ENCODE measurements at regions not wholly inside any gene's neighbourhood (a gene's known extent, or its start where the extent isn't known, plus 50 kb on each side); places are given as distances from the start of the nearest gene placed in this dataset.

DNA sequence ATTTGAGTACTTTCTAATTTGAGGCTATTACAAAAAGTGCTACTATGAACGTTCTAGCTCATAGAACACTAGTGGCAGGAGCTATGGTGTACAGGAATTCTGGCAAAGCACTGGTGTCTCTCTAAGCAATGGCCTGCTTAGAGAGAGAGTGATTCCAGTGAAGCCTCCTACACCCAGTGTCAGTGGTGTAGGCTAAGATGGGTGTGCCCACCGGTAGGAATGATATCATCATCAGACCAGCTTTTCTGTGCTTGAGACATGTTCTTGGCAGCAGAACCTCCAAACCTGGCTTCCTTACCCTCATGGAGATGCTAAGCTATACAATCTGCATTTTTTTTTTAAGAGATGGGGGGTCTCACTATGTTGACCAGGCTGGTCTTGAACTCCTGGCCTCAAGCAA, 370.3 kb downstream of the SOX9 start:
- TF ChIP-seq CTCF (IDR thresholded peaks at IDR 0.05): no peak
- H3K27ac ChIP-seq (ENCODE audit: low read depth in 1 of 2, low read length in 2 of 2): no peak overlapping the region
- Mint-ChIP-seq H3K27me3 (peaks cover 16% of the 10 kb centered on the region), H3K4me3 (no peak overlapping the region), H3K4me1 (ENCODE audit: low read depth) (no peaks in the 10 kb centered on the region), H3K9me3 (peaks cover 3% of the 10 kb centered on the region), H3K36me3 (ENCODE audit: low read depth) (no peaks in the 10 kb centered on the region), H3K27ac (no peak overlapping the region)
- ChIA-PET CTCF (no interaction called here), POLR2A (no interaction called here)
- no peaks in the 10 kb centered on the region for H3K4me1 ChIP-seq (ENCODE audit: insufficient read depth, low read length)
- ATAC-seq (ENCODE audit: poor library complexity) (no peak), DNase-seq (no peak)
- H3K27me3 ChIP-seq (ENCODE audit: control insufficient read depth in 1 of 2, insufficient read depth in 2 of 2, low read length in 2 of 2): no peaks in the 10 kb centered on the region
- intact Hi-C loops (cut with DNase I, micrococcal nuclease): no loop called here
- no peak overlapping the region for H3K4me3 ChIP-seq (ENCODE audit: low read length)
- H3K9me3 ChIP-seq (ENCODE audit: control insufficient read depth in 1 of 2, insufficient read depth in 1 of 2, low read length in 2 of 2): peaks cover 0 to 14% of the 10 kb centered on the region in 2 experiments
- H3K36me3 ChIP-seq (ENCODE audit: insufficient read depth, low read length): no peaks in the 10 kb centered on the region

DNA sequence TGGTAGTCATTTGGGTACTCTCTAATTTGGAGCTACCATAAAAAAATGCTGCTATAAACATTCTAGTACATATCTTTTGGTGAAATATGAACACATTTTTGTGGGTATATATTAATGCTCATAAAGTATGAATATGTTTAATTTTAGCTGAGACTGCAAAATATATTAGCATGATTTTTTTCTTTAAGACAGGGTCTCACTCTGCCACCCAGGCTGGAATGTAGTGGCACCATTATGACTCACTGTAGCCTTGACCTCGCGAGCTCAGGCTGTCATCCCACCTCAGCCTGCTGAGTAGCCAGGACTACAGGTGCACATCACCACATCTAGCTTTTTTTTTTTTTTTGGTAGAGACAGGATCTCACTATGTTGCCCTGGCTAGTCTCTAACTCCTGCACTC, 371.7 kb downstream of the SOX9 start:
- TF ChIP-seq CTCF (IDR thresholded peaks at IDR 0.05): no peak
- H3K9me3 ChIP-seq (ENCODE audit: control insufficient read depth in 1 of 2, insufficient read depth in 1 of 2, low read length in 2 of 2): peaks cover 0 to 14% of the 10 kb centered on the region in 2 experiments

DNA sequence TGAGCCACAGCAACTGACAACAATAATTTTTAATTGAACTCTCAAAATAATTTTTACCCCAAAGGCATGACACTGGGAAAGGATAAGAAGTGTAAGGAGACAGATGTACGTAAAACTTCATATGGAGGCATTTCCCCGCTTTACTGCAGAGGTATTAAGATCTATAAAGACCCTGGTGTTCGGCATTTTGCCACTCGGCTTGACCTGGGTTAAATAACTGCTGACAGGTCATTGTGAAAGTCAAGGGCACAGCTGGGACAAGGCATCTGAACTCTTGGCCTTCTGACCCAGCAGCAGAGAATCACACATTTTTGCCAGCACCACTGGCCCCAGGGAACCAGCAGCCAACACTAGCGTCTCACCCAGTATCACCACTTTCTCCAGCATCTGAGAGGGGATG, 372.1 kb downstream of the SOX9 start:
- no peaks in the 10 kb centered on the region for H3K36me3 Mint-ChIP-seq (ENCODE audit: low read depth)
- Histone ChIP-seq H3K9me3 (ENCODE audit: control insufficient read depth in 1 of 2, insufficient read depth in 1 of 2, low read length in 2 of 2) (peaks cover 0 to 11% of the 10 kb centered on the region in 2 experiments), H3K36me3 (ENCODE audit: insufficient read depth, low read length) (no peaks in the 10 kb centered on the region), H3K4me3 (ENCODE audit: low read length) (no peak overlapping the region), H3K4me1 (ENCODE audit: insufficient read depth, low read length) (no peaks in the 10 kb centered on the region), H3K27me3 (ENCODE audit: control insufficient read depth in 1 of 2, insufficient read depth in 2 of 2, low read length in 2 of 2) (no peaks in the 10 kb centered on the region), H3K27ac (ENCODE audit: low read depth in 1 of 2, low read length in 2 of 2) (no peak overlapping the region)
- intact Hi-C loops (cut with DNase I, micrococcal nuclease): no loop called here
- H3K27ac Mint-ChIP-seq: no peak overlapping the region
- H3K9me3 Mint-ChIP-seq: peaks cover 5% of the 10 kb centered on the region
- no peak overlapping the region for H3K4me3 Mint-ChIP-seq
- POLR2A ChIA-PET: no interaction called here
- DNase-seq (no peak), ATAC-seq (ENCODE audit: poor library complexity) (no peak)
- CTCF ChIA-PET: no interaction called here
- H3K27me3 Mint-ChIP-seq: peaks cover 20% of the 10 kb centered on the region
- TF ChIP-seq CTCF (IDR thresholded peaks at IDR 0.05): no peak
- no peaks in the 10 kb centered on the region for H3K4me1 Mint-ChIP-seq (ENCODE audit: low read depth)

More for the DNA sequence above, 371.7 kb downstream of the SOX9 start:
- intact Hi-C loops (cut with DNase I, micrococcal nuclease): no loop called here
- Histone ChIP-seq H3K27me3 (ENCODE audit: control insufficient read depth in 1 of 2, insufficient read depth in 2 of 2, low read length in 2 of 2) (no peaks in the 10 kb centered on the region), H3K4me1 (ENCODE audit: insufficient read depth, low read length) (no peaks in the 10 kb centered on the region), H3K27ac (ENCODE audit: low read depth in 1 of 2, low read length in 2 of 2) (no peak overlapping the region), H3K4me3 (ENCODE audit: low read length) (no peak overlapping the region), H3K36me3 (ENCODE audit: insufficient read depth, low read length) (no peaks in the 10 kb centered on the region)
- ATAC-seq (ENCODE audit: poor library complexity) (no peak), DNase-seq (no peak)
- Mint-ChIP-seq H3K36me3 (ENCODE audit: low read depth) (no peaks in the 10 kb centered on the region), H3K9me3 (peaks cover 5% of the 10 kb centered on the region), H3K4me1 (ENCODE audit: low read depth) (no peaks in the 10 kb centered on the region), H3K4me3 (no peak overlapping the region), H3K27me3 (peaks cover 20% of the 10 kb centered on the region), H3K27ac (no peak overlapping the region)
- ChIA-PET CTCF (no interaction called here), POLR2A (no interaction called here)

Measured in CD4-positive, alpha-beta T cell (primary cell).